HEK293T (cell line): ENCODE measurements at regions not wholly inside any gene's neighbourhood (a gene's known extent, or its start where the extent isn't known, plus 50 kb on each side); places are given as distances from the start of the nearest gene placed in this dataset.

ENCODE experiments used
- BHLHE40 ChIP-seq: fragments of 450-650 bp; IDR thresholded peaks from 2 replicates; pipeline ENCODE4 v1.6.1; 2016; ENCODE audit warnings: mild to moderate bottlenecking, moderate library complexity, borderline replicate concordance
- ELF4 ChIP-seq: fragments of 450-650 bp; IDR thresholded peaks from 2 replicates; pipeline ENCODE4 v1.6.1; 2017; ENCODE audit warnings: antibody characterized with exemption
- FOXA1 ChIP-seq: fragments of 450-650 bp; IDR thresholded peaks from 2 replicates; pipeline ENCODE4 v1.6.1; 2016; ENCODE audit warnings: mild to moderate bottlenecking
- SP1 ChIP-seq: fragments of 450-650 bp; IDR thresholded peaks from 2 replicates; pipeline ENCODE4 v1.6.1; 2017
- SUZ12 ChIP-seq: fragments of 450-650 bp; IDR thresholded peaks from 2 replicates; pipeline ENCODE4 v1.6.1; 2016; ENCODE audit warnings: mild to moderate bottlenecking

GRCh38 chr1:10867914-10868598 lies 71.6 kb upstream of the CASZ1 start:
- TF ChIP-seq BHLHE40 (no peak), FOXA1 (no peak), ELF4 (no peak), SP1 (no peak), SUZ12 (no peak)
